Gastrocnemius medialis (tissue), 4 donors: ENCODE measurements at regions not wholly inside any gene's neighbourhood (a gene's known extent, or its start where the extent isn't known, plus 50 kb on each side); places are given as distances from the start of the nearest gene placed in this dataset.

ENCODE experiments used
- POLR2A ChIP-seq, 2 donors: fragments of 450-650 bp; IDR thresholded peaks; one replicate each; pipeline ENCODE4 v1.6.1; 2017; ENCODE audit warnings: antibody characterized with exemption in 2 of 2, mild to moderate bottlenecking in 2 of 2, moderate library complexity in 2 of 2
- TF ChIP-seq, protein P1 (sequence below), 5 experiments: fragments of 450-650 bp in 3 of 5; fragments of 200-600 bp in 2 of 5; sonication (generic) in 2 of 5; IDR thresholded peaks in 4 of 5; conservative IDR thresholded peaks in 1 of 5; 1 replicate in 4 of 5; 2 replicates in 1 of 5; pipeline ENCODE4 v1.5.1; 2016 to 2019; ENCODE audit warnings: antibody characterized with exemption in 5 of 5, mild to moderate bottlenecking in 3 of 5, moderate library complexity in 3 of 5

DNA sequence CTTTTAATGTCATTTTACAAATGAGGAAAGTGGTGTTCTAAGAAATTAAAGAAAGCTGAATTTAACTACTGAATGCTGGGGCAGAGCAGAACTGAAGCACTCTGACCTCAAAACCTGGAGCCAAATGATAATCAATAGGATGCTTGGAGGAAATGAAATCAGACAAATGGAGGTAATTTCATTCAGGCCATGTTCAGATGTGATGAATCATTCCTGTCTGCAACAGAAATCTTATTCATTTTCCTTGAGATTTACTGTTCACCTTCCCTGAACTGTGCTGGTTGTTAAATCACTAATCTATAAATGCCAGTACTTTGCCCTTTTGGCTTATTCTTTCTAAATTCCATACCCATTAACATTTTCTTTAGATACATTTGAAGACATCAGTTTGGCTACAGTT is 85.6 kb upstream of the SNX7 start:
- TF ChIP-seq, protein P1, sequence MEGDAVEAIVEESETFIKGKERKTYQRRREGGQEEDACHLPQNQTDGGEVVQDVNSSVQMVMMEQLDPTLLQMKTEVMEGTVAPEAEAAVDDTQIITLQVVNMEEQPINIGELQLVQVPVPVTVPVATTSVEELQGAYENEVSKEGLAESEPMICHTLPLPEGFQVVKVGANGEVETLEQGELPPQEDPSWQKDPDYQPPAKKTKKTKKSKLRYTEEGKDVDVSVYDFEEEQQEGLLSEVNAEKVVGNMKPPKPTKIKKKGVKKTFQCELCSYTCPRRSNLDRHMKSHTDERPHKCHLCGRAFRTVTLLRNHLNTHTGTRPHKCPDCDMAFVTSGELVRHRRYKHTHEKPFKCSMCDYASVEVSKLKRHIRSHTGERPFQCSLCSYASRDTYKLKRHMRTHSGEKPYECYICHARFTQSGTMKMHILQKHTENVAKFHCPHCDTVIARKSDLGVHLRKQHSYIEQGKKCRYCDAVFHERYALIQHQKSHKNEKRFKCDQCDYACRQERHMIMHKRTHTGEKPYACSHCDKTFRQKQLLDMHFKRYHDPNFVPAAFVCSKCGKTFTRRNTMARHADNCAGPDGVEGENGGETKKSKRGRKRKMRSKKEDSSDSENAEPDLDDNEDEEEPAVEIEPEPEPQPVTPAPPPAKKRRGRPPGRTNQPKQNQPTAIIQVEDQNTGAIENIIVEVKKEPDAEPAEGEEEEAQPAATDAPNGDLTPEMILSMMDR (IDR thresholded peaks at IDR 0.05 in 4 of 5, conservative IDR thresholded peaks at IDR 0.05 in 1 of 5): no peak
- TF ChIP-seq POLR2A (IDR thresholded peaks at IDR 0.05): no peak
